Astrocyte of the cerebellum (primary cell): ENCODE measurements at regions not wholly inside any gene's neighbourhood (a gene's known extent, or its start where the extent isn't known, plus 50 kb on each side); places are given as distances from the start of the nearest gene placed in this dataset.

Experiments used
- DNase-seq: peaks from one replicate; pipeline ENCODE4 v3.0.0-alpha.2; 2011; ENCODE audit warnings: low read depth
- H3K4me3 ChIP-seq: 2 replicates; pipeline ENCODE4 v1.5.1; 2011; ENCODE audit warnings: mild to moderate bottlenecking, low read depth, low read length, moderate library complexity
- CTCF ChIP-seq: IDR thresholded peaks from 2 replicates; pipeline ENCODE4 v1.5.1; 2012; ENCODE audit warnings: low read length, low read depth, moderate library complexity, mild to moderate bottlenecking; ENCODE audit errors: missing control alignments
- in situ Hi-C: cut with HindIII; loops from 2 replicates; pipeline ENCODE4 v1.10.0; 2017; ENCODE audit warnings: low sequenced_read_pairs

DNA sequence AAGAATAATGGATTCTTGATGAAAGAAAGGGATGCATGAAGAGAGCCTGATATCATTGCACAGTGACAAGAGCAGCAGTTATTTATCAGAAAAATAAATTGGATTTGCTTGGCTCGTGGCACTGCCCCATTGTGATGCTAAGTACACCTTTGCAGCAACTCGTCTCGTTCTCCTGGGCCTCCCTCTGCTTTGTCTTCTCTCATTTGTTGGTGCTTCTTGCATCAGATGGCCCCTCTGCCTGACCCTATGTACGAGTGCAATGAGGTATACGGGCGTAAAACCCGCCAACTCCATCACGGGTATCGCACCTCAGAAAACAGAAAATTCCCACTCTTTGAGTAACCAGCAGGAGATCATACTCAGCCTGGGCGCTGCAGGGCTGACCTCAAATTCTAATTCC lies 107.2 kb upstream of the C10orf90 start:
- H3K4me3 ChIP-seq: no peak overlapping the region
- in situ Hi-C loops: no loop called here
- DNase-seq: no peak
- no peak for TF ChIP-seq CTCF

DNA sequence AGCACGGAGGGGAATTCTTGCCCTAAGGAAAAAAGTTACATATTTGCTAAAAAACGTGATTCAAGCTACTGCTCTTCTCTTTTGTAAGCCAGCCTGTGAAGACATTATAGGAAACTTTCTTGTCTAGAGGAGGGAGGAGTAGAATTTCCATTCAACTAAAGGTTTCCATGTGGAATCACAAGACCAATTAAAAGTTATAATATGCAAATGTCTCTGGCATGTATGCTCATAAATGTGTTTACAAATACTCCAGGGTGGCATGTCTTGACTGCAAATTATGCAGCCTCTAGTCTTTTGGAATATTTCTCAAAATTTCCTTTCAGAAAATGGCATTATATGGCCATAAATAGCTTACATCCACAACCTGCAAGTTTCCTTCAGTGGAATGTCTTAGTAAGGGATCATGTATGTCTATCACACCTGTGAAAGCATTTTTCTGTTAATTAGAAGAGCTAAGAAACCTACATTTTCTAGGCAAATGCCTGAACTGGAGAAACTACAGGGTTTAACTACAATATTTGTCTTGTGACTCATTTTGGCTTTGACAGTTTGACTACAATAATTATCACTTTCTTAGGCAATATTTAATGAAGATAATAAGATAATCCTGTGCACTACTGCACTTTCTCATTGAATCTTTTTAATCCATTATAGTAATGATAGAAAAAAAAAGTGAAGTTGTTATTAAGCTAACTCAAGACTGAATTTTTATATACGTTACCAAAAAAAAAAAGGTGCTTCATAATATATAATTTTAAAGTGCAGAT lies 111.1 kb upstream of the C10orf90 start:
- in situ Hi-C loops: no loop called here
- no peak overlapping the region for H3K4me3 ChIP-seq
- DNase-seq: no peak
- TF ChIP-seq CTCF: no peak

DNA sequence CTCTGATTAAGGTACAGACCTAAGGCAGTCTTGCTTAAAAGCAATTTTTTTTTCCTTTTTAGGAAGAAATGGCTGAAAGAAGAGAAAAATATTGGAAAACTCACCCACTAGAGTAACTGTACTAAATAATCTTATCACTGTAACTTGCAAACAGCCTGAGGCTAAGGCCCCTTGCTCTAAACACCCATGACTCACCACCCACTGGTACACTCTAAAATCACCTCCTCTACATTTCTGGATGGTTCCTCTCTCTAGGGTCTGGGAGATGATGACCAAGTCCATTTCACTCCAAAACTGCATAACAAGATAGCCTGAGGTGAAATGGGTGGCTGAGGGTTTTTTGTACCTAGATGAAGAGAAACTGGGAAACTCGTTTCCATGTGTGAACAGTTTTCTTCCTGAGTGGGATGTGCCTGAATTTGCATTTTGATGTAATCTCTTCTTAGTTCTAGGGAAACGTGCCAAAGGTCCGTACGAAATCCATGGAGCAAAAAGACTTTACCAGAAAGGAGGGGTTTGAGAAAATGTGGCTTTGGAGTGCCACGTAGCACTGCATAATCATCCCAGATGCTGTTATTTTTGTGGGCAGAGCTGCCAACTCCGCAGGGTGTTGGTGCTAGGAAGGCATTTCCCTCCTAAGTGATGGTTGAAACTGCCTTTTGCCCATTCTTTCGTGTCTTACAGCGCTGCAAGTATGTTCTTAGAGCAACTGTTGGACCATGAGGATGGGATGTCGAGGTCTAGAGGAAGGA lies 113.5 kb upstream of the C10orf90 start:
- H3K4me3 ChIP-seq: no peak overlapping the region
- DNase-seq: no peak
- no peak for TF ChIP-seq CTCF
- in situ Hi-C loops: no loop called here

- in situ Hi-C loops: no loop called here
- no peak for DNase-seq
- TF ChIP-seq CTCF: no peak
- H3K4me3 ChIP-seq: no peak overlapping the region
These were observed 116.7 kb upstream of the C10orf90 start for GRCh38 chr10:126787201-126787600.

- H3K4me3 ChIP-seq: no peak overlapping the region
- in situ Hi-C loops: no loop called here
- TF ChIP-seq CTCF: no peak
- DNase-seq: no peak
These were observed 109.9 kb upstream of the DOCK1 start for GRCh38 chr10:126795318-126795717.

DNA sequence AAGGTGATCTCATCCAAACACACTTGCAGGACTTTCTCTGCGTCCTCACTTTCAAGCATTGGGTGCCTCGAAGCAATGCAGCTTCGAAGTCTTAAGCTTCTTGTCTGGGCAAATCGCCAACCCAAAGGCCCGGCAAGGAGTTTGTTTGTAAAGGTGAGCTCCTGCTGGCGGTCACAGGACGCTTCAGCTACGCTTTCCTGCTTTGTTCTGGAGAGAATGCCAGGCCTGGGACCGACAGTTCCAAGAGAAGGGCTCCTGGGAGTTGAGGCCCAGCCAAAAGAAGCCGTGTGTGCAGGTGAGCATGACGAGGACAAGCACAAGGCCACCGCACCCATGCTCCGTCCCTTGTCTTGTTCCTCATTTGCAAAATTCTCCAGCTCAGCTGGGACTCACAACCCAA lies 106.6 kb upstream of the DOCK1 start:
- no peak overlapping the region for H3K4me3 ChIP-seq
- no peak for TF ChIP-seq CTCF
- in situ Hi-C loops: no loop called here
- DNase-seq: no peak
